GM12865 (cell line): ENCODE measurements at regions not wholly inside any gene's neighbourhood (a gene's known extent, or its start where the extent isn't known, plus 50 kb on each side); places are given as distances from the start of the nearest gene placed in this dataset.

Experiments
- DNase-seq: peaks from one replicate; pipeline ENCODE4 v3.0.0; 2010; ENCODE audit warnings: low read depth
- H3K4me3 ChIP-seq: 2 replicates; pipeline ENCODE4 v1.5.1; 2011; ENCODE audit warnings: mild to moderate bottlenecking, low read depth, low read length, control low read depth
- CTCF ChIP-seq: IDR thresholded peaks from 2 replicates; pipeline ENCODE4 v1.5.1; 2011; ENCODE audit warnings: low read length, control low read depth, low read depth, inconsistent platforms; ENCODE audit not compliant: insufficient read depth; ENCODE audit errors: missing control alignments

GRCh38 chr15:70602834-70603560, 160.4 kb downstream of the UACA start:
- DNase-seq: no peak
- no peak for TF ChIP-seq CTCF
- H3K4me3 ChIP-seq: no peak overlapping the region

- DNase-seq: no peak
- TF ChIP-seq CTCF: no peak
These were observed 161.1 kb downstream of the UACA start for GRCh38 chr15:70602281-70602680.

GRCh38 chr15:70597945-70598344, 165.4 kb downstream of the UACA start:
- no peak for DNase-seq
- no peak for TF ChIP-seq CTCF
- H3K4me3 ChIP-seq: no peak overlapping the region

More at GRCh38 chr15:70602281-70602680, 161.1 kb downstream of the UACA start:
- no peak overlapping the region for H3K4me3 ChIP-seq

- H3K4me3 ChIP-seq: no peak overlapping the region
- TF ChIP-seq CTCF: no peak
- no peak for DNase-seq
These were observed 166.2 kb downstream of the UACA start for GRCh38 chr15:70597056-70597603.

GRCh38 chr15:70596354-70597055, 166.9 kb downstream of the UACA start:
- no peak for TF ChIP-seq CTCF
- H3K4me3 ChIP-seq: no peak overlapping the region
- DNase-seq: peak; percentile 11

GRCh38 chr15:70593795-70594194, 169.6 kb downstream of the UACA start:
- no peak overlapping the region for H3K4me3 ChIP-seq
- DNase-seq: no peak
- TF ChIP-seq CTCF: no peak
